SU-DHL-6 (cell line): ENCODE measurements at regions not wholly inside any gene's neighbourhood (a gene's known extent, or its start where the extent isn't known, plus 50 kb on each side); places are given as distances from the start of the nearest gene placed in this dataset.

Experiments used
- CTCF ChIP-seq: fragments of 200-600 bp; sonication (generic); IDR thresholded peaks from one replicate; pipeline ENCODE4 v1.5.1; 2017; ENCODE audit warnings: antibody characterized with exemption, mild to moderate bottlenecking, low read length, moderate library complexity; ENCODE audit not compliant: insufficient read depth, poor library complexity, severe bottlenecking
- EZH2phosphoT487 ChIP-seq: fragments of 200-600 bp; sonication (generic), shearing (Covaris generic); conservative IDR thresholded peaks from 2 replicates; pipeline ENCODE4 v1.6.1; 2018; ENCODE audit warnings: mild to moderate bottlenecking, antibody characterized with exemption, low read length, moderate library complexity, mixed read lengths

- no peak for TF ChIP-seq CTCF
- no peak for TF ChIP-seq EZH2phosphoT487
Observed at GRCh38 chr12:41846718-41847117, 298.0 kb downstream of the GXYLT1 start.
